ENCODE measurements at regions not wholly inside any gene's neighbourhood (a gene's known extent, or its start where the extent isn't known, plus 50 kb on each side); places are given as distances from the start of the nearest gene placed in this dataset.
A peak's percentile ranks its signal among the peaks of the same experiment; 100 is the strongest.

DNA sequence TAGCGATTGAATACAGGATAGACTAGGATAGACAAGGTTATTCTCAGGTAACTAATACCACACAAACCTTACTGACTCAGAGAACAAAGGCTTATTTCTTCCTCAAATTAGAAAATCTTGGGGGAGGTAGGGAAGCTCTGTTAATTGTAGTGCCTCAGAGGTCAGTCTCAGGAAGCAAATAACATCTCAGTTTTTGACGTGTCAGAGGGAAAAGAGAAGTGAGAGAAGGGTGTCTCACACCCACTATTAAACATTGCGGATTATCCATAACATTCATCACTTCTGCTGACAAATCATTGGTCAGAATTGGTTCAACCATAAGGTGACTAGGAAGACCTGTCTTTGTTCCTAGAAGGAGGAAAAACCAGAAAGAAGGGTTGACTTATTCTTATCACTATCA is 579.4 kb upstream of the MIR17HG start:
- Mint-ChIP-seq H3K4me1 (no peaks in the 10 kb centered on the region), H3K9me3 (peaks cover 0 to 24% (median 2%) of the 10 kb centered on the region in 9 donors), H3K4me3 (no peak overlapping the region), H3K36me3 (no peaks in the 10 kb centered on the region), H3K27ac (no peak overlapping the region), H3K27me3 (no peaks in the 10 kb centered on the region)
- no peak for ATAC-seq
- DNase-seq = no peak
- POLR2A ChIA-PET = no interaction called here

GRCh38 chr13:90769387-90769786 is 578.1 kb upstream of the MIR17HG start:
- POLR2A ChIA-PET = no interaction called here
- Mint-ChIP-seq H3K36me3 (no peaks in the 10 kb centered on the region), H3K4me3 (no peak overlapping the region), H3K27ac (peak overlapping the region in 1 of 10 donors; percentile 30), H3K9me3 (peaks cover 0 to 18% (median 2%) of the 10 kb centered on the region in 9 donors), H3K27me3 (no peaks in the 10 kb centered on the region), H3K4me1 (no peaks in the 10 kb centered on the region)
- DNase-seq = no peak
- ATAC-seq = no peak

- no peak overlapping the region for H3K4me3 Mint-ChIP-seq
- no peaks in the 10 kb centered on the region for H3K27me3 Mint-ChIP-seq
- H3K36me3 Mint-ChIP-seq = no peaks in the 10 kb centered on the region
- no peak overlapping the region for H3K27ac Mint-ChIP-seq
- DNase-seq (no peak), ATAC-seq (no peak)
- H3K4me1 Mint-ChIP-seq = no peaks in the 10 kb centered on the region
- peaks cover 0 to 22% (median 5%) of the 10 kb centered on the region in 9 donors for H3K9me3 Mint-ChIP-seq
- POLR2A ChIA-PET = no interaction called here
Measured at GRCh38 chr13:90770334-90770733, 577.2 kb upstream of the MIR17HG start.

DNA sequence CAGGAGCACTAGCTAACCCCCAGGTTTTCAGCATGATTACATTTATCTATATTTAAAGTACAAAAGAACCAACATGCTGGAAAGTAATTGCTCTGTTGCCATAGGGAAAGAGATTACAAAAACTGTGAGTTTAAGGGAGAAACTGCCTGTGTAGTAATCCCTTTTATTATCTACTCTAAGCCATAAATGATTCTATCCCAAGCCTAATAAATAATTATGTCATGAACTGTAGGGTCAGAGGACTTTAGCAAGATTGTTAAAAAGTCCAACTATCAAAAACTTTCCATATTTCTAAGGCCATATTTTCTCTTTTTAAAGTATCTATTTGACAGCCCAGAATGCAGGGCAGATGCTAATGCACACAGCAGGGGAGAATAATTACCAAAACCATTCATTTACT is 573.8 kb upstream of the MIR17HG start:
- H3K4me1 Mint-ChIP-seq = no peaks in the 10 kb centered on the region
- H3K27me3 Mint-ChIP-seq = no peaks in the 10 kb centered on the region
- POLR2A ChIA-PET = no interaction called here
- no peak overlapping the region for H3K27ac Mint-ChIP-seq
- H3K36me3 Mint-ChIP-seq = no peaks in the 10 kb centered on the region
- no peak for ATAC-seq
- peaks cover 0 to 13% (median 5%) of the 10 kb centered on the region in 9 donors for H3K9me3 Mint-ChIP-seq
- no peak overlapping the region for H3K4me3 Mint-ChIP-seq
- DNase-seq = no peak

DNA sequence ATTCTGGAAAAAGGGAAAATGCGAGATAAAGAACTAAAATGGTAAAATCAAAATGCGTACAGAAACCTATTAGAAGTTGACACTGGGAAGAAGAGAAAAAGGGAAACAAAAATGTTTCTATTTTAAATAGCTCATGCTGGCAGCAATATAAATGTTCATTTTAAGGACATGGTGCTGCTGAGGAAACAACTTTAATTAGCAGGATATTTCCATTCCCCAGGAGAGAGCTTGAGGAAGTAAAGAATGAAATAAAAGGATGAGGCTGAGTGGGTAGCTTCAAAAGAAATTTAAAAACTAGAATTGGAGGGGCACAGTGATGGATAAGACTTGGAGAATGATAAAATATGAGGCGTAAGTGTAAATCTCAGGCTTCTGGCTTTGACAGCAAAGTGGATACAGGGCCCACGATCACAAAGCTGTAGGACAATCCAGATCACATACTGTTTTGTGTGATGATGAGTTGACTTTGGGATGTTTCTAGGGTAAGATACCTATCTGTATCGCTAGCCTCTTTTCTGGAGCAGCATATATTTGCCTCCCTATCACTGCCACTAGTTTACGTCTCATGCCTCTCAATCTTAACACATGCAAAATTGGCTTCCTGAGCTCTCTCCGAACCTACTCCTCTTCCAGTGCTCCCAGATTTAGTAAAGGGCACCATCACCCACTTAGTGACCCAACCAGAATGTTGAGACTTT is 571.3 kb upstream of the MIR17HG start:
- Mint-ChIP-seq H3K27ac (no peak overlapping the region), H3K9me3 (peaks cover 0 to 7% (median 0%) of the 10 kb centered on the region in 9 donors), H3K27me3 (no peaks in the 10 kb centered on the region), H3K4me1 (no peaks in the 10 kb centered on the region), H3K4me3 (no peak overlapping the region), H3K36me3 (no peaks in the 10 kb centered on the region)
- no peak for ATAC-seq
- DNase-seq = no peak
- POLR2A ChIA-PET = no interaction called here

DNA sequence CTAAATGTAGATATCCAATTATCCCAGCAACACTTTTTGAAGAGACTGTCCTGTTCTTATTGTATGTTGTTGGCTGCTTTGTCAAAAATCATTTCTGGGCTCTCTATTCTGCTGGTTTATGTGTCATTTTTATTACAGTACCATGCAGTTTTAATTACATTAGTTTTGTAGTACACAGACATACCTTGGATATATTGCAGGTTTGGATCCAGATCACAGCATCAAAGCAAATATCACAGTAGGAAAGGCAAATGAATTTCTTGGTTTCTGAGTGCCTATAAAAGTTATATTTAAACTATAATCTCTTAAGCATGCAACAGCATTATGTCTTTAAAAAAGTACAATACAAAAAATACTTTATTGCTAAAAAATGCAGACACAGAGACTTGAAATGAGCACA is 564.2 kb upstream of the MIR17HG start:
- H3K4me3 Mint-ChIP-seq = no peak overlapping the region
- H3K27me3 Mint-ChIP-seq = no peaks in the 10 kb centered on the region
- H3K36me3 Mint-ChIP-seq = no peaks in the 10 kb centered on the region
- ATAC-seq (no peak), DNase-seq (no peak)
- no peak overlapping the region for H3K27ac Mint-ChIP-seq
- H3K4me1 Mint-ChIP-seq = no peaks in the 10 kb centered on the region
- POLR2A ChIA-PET = no interaction called here
- H3K9me3 Mint-ChIP-seq = peaks cover 0 to 23% (median 0%) of the 10 kb centered on the region in 9 donors

DNA sequence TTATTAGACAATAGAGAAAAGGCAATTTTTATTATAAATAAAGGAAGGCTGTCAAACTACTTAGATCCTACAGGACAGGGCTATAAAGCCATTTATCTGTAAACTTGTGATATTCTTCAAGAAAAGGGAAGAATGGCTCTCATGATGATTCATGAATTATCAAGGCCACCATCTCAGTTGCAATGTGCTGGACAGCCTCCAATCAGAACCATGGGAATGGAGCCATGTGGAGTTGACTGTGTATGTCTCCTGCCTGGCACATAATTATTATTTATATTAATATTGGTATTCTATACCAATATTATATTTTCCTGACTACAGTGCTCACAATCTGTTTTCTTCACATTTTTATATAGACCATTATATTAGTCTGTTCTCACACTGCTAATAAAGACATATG is 560.5 kb upstream of the MIR17HG start:
- POLR2A ChIA-PET = no interaction called here
- H3K36me3 Mint-ChIP-seq = no peaks in the 10 kb centered on the region
- no peak for DNase-seq
- H3K4me1 Mint-ChIP-seq = no peaks in the 10 kb centered on the region
- ATAC-seq = no peak
- no peak overlapping the region for H3K4me3 Mint-ChIP-seq
- peaks cover 0 to 23% (median 2%) of the 10 kb centered on the region in 9 donors for H3K9me3 Mint-ChIP-seq
- H3K27ac Mint-ChIP-seq = no peak overlapping the region
- H3K27me3 Mint-ChIP-seq = no peaks in the 10 kb centered on the region

GRCh38 chr13:90792335-90792734 is 555.2 kb upstream of the MIR17HG start:
- H3K4me1 Mint-ChIP-seq = no peaks in the 10 kb centered on the region
- no peak overlapping the region for H3K27ac Mint-ChIP-seq
- ATAC-seq (no peak), DNase-seq (no peak)
- no peak overlapping the region for H3K4me3 Mint-ChIP-seq
- no peaks in the 10 kb centered on the region for H3K36me3 Mint-ChIP-seq
- no peaks in the 10 kb centered on the region for H3K27me3 Mint-ChIP-seq
- POLR2A ChIA-PET = no interaction called here
- peaks cover 0 to 11% (median 0%) of the 10 kb centered on the region in 9 donors for H3K9me3 Mint-ChIP-seq

DNA sequence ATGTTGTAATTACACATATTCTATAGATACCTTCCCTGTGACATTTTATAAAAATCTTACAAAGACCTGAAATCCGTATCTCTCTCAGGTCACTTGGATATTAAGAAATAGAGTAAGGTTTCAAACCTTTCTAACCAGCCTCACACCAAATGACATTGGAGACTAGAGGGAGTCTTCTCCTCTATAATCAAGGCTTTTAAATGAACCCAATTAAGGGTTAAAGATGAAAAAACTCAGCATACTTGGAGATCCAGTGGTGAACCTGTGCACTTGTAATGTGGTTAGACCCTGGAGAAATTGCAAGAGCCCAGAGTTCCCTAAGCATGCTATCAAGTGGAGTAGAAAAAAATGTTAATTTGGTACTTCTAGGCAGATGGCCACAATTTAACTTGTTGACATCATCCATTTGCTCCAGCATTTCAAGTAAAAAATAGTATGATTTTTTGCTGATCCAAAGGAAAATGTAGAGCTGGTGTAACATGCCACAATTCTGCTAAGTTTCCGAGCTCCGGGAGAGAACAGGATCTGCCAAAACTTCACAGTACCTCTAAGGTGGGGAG is 554.1 kb upstream of the MIR17HG start:
- no peak for DNase-seq
- Mint-ChIP-seq H3K4me1 (no peaks in the 10 kb centered on the region), H3K36me3 (no peaks in the 10 kb centered on the region), H3K27ac (no peak overlapping the region), H3K9me3 (peaks cover 0 to 11% (median 0%) of the 10 kb centered on the region in 9 donors), H3K4me3 (no peak overlapping the region), H3K27me3 (no peaks in the 10 kb centered on the region)
- POLR2A ChIA-PET = no interaction called here
- no peak for ATAC-seq

DNA sequence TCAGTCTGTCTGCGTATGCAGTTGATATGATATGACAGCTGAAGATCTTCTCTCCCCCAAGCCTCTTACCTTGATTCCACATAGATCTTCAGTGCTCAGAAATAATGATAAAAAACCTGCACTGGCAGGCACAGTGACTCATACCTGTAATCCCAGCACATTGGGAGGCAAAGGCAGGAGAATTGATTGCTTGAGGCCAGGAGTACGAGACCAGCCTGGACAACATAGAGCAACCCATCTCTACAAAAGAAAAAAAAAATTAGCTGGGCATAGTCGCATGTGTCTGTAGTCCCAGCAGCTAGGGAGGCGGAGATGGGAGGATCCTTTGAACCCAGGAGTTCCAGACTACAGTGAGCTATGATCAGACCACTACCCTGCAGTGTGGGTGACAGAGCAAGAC is 551.0 kb upstream of the MIR17HG start:
- no peak for ATAC-seq
- POLR2A ChIA-PET = no interaction called here
- H3K4me1 Mint-ChIP-seq = no peaks in the 10 kb centered on the region

DNA sequence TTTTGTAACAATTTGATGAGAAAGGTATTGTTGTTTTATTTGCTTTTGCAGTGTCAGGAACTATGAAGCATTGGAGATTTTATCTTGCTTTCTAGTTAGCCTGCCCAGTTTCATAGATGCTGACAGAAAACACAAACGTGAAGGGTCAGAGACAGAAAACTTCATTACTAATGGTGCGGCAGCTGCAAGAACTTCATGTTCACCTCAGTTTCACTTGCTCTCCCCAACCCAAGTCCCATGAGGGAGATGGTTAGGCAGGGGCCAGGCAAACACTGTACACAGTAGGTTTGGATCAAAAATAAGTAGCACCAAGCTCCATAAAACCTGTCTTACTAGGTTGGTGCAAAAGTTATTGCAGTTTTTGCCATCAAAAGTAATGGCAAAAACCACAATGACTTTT is 550.2 kb upstream of the MIR17HG start:
- DNase-seq (no peak), ATAC-seq (no peak)
- no peaks in the 10 kb centered on the region for H3K36me3 Mint-ChIP-seq
- POLR2A ChIA-PET = no interaction called here
- H3K27me3 Mint-ChIP-seq = no peaks in the 10 kb centered on the region
- peaks cover 0 to 7% (median 0%) of the 10 kb centered on the region in 9 donors for H3K9me3 Mint-ChIP-seq
- H3K4me1 Mint-ChIP-seq = no peaks in the 10 kb centered on the region
- H3K4me3 Mint-ChIP-seq = no peak overlapping the region
- no peak overlapping the region for H3K27ac Mint-ChIP-seq

More for the DNA sequence above, 551.0 kb upstream of the MIR17HG start:
- Mint-ChIP-seq H3K36me3 (no peaks in the 10 kb centered on the region), H3K27ac (no peak overlapping the region), H3K4me3 (no peak overlapping the region), H3K9me3 (peaks cover 0 to 11% (median 0%) of the 10 kb centered on the region in 9 donors), H3K27me3 (no peaks in the 10 kb centered on the region)
- DNase-seq = no peak

DNA sequence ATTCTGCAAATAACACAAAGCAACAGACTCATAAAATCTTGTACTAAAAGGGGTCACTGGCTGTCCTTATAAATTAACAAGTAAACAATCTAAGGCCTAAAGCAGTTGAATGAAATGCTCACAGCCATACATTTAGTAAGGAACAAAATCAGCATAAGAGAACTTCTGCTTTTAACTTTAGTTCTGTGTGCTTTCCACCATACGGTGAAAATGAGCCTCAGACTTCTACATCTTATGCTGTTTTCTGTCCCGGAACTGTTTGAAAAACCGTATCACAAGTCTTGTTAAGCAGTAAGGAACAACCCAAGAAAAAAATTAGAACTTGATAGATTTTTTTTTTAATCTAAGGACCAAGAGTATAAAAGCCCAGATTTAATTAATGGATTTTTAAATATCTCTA is 549.1 kb upstream of the MIR17HG start:
- no peaks in the 10 kb centered on the region for H3K4me1 Mint-ChIP-seq
- H3K9me3 Mint-ChIP-seq = peaks cover 0 to 7% (median 0%) of the 10 kb centered on the region in 9 donors
- POLR2A ChIA-PET = no interaction called here
- DNase-seq = no peak
- no peak overlapping the region for H3K4me3 Mint-ChIP-seq
- no peaks in the 10 kb centered on the region for H3K27me3 Mint-ChIP-seq
- H3K36me3 Mint-ChIP-seq = no peaks in the 10 kb centered on the region
- no peak for ATAC-seq
- H3K27ac Mint-ChIP-seq = no peak overlapping the region

- no peak for DNase-seq
- Mint-ChIP-seq H3K4me3 (no peak overlapping the region), H3K9me3 (peaks cover 0 to 10% (median 0%) of the 10 kb centered on the region in 9 donors), H3K27ac (no peak overlapping the region), H3K27me3 (no peaks in the 10 kb centered on the region), H3K4me1 (no peaks in the 10 kb centered on the region), H3K36me3 (no peaks in the 10 kb centered on the region)
- ATAC-seq = no peak
- POLR2A ChIA-PET = no interaction called here
Measured at GRCh38 chr13:90800082-90800746, 547.3 kb upstream of the MIR17HG start.

Data from naive thymus-derived CD8-positive, alpha-beta T cell (primary cell).